SK-N-SH treated with all-trans-retinoic acid at 6 μM for 48 hours (cell line): ENCODE measurements at regions not wholly inside any gene's neighbourhood (a gene's known extent, or its start where the extent isn't known, plus 50 kb on each side); places are given as distances from the start of the nearest gene placed in this dataset.

Experiments used
- ARNTL ChIP-seq: fragments of 450-650 bp; formaldehyde crosslinking; IDR thresholded peaks from 2 replicates; pipeline ENCODE4 v1.5.0; 2020; ENCODE audit warnings: low read depth, mild to moderate bottlenecking, moderate library complexity, borderline replicate concordance
- CREB5 ChIP-seq: fragments of 250-450 bp; sonication (Bioruptor Pico); IDR thresholded peaks from 2 replicates; pipeline ENCODE4 v1.5.1; 2020; ENCODE audit warnings: low read depth, mild to moderate bottlenecking, moderate library complexity
- GLIS3 ChIP-seq: fragments of 250-450 bp; sonication (Bioruptor Pico); IDR thresholded peaks from 2 replicates; pipeline ENCODE4 v1.5.0; 2020; ENCODE audit warnings: mild to moderate bottlenecking, moderate library complexity
- POU6F1 ChIP-seq: fragments of 250-450 bp; sonication (Bioruptor Pico); IDR thresholded peaks from 2 replicates; pipeline ENCODE4 v1.8.0; 2021; ENCODE audit warnings: low read depth, mild to moderate bottlenecking, moderate library complexity, borderline replicate concordance
- PPARA ChIP-seq: fragments of 250-450 bp; sonication (Bioruptor Pico); IDR thresholded peaks from 2 replicates; pipeline ENCODE4 v1.5.0; 2020; ENCODE audit warnings: mild to moderate bottlenecking, borderline replicate concordance
- TCF4 ChIP-seq: fragments of 250-450 bp; sonication (Bioruptor Pico); IDR thresholded peaks from 2 replicates; pipeline ENCODE4 v1.8.0; 2021; ENCODE audit warnings: mild to moderate bottlenecking, moderate library complexity, borderline replicate concordance
- TF ChIP-seq, protein P1 (sequence below): fragments of 250-450 bp; sonication (Bioruptor Pico); IDR thresholded peaks from 2 replicates; pipeline ENCODE4 v1.5.1; 2021; ENCODE audit warnings: mild to moderate bottlenecking, moderate library complexity
- TF ChIP-seq, protein P2 (sequence below): fragments of 250-450 bp; sonication (Bioruptor Pico); IDR thresholded peaks from 2 replicates; pipeline ENCODE4 v1.8.0; 2020; ENCODE audit warnings: mild to moderate bottlenecking, moderate library complexity, borderline replicate concordance

- TF ChIP-seq CREB5 (CRISPR knock-in tag) (no peak), GLIS3 (CRISPR knock-in tag) (no peak), POU6F1 (CRISPR knock-in tag) (no peak), TCF4 (CRISPR knock-in tag) (no peak), PPARA (no peak), ARNTL (CRISPR knock-in tag) (no peak)
- TF ChIP-seq, protein P1, sequence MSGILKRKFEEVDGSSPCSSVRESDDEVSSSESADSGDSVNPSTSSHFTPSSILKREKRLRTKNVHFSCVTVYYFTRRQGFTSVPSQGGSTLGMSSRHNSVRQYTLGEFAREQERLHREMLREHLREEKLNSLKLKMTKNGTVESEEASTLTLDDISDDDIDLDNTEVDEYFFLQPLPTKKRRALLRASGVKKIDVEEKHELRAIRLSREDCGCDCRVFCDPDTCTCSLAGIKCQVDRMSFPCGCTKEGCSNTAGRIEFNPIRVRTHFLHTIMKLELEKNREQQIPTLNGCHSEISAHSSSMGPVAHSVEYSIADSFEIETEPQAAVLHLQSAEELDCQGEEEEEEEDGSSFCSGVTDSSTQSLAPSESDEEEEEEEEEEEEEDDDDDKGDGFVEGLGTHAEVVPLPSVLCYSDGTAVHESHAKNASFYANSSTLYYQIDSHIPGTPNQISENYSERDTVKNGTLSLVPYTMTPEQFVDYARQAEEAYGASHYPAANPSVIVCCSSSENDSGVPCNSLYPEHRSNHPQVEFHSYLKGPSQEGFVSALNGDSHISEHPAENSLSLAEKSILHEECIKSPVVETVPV, result no peak
- TF ChIP-seq, protein P2, sequence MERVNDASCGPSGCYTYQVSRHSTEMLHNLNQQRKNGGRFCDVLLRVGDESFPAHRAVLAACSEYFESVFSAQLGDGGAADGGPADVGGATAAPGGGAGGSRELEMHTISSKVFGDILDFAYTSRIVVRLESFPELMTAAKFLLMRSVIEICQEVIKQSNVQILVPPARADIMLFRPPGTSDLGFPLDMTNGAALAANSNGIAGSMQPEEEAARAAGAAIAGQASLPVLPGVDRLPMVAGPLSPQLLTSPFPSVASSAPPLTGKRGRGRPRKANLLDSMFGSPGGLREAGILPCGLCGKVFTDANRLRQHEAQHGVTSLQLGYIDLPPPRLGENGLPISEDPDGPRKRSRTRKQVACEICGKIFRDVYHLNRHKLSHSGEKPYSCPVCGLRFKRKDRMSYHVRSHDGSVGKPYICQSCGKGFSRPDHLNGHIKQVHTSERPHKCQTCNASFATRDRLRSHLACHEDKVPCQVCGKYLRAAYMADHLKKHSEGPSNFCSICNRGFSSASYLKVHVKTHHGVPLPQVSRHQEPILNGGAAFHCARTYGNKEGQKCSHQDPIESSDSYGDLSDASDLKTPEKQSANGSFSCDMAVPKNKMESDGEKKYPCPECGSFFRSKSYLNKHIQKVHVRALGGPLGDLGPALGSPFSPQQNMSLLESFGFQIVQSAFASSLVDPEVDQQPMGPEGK (CRISPR knock-in tag), result no peak
Observed at GRCh38 chr10:37727491-37728352, 129.7 kb downstream of the ZNF248 start.
